IPS-18a (cell line): ENCODE measurements at regions not wholly inside any gene's neighbourhood (a gene's known extent, or its start where the extent isn't known, plus 50 kb on each side); places are given as distances from the start of the nearest gene placed in this dataset.

Experiments
- H3K27ac ChIP-seq: one replicate; pipeline ENCODE4 v1.5.1; 2013; ENCODE audit warnings: low read length
- H3K27me3 ChIP-seq: one replicate; pipeline ENCODE4 v1.6.1; 2013; ENCODE audit warnings: mild to moderate bottlenecking, low read length; ENCODE audit not compliant: control insufficient read depth, insufficient read depth
- H3K36me3 ChIP-seq: one replicate; pipeline ENCODE4 v1.6.1; 2013; ENCODE audit warnings: low read depth, low read length; ENCODE audit not compliant: control insufficient read depth
- H3K4me1 ChIP-seq: one replicate; pipeline ENCODE4 v1.6.1; 2013; ENCODE audit warnings: low read depth, low read length; ENCODE audit not compliant: control insufficient read depth
- H3K4me3 ChIP-seq: one replicate; pipeline ENCODE4 v1.5.1; 2013; ENCODE audit warnings: low read length
- H3K9ac ChIP-seq: one replicate; pipeline ENCODE4 v1.6.1; 2013; ENCODE audit warnings: mild to moderate bottlenecking, low read length, moderate library complexity
- H3K9me3 ChIP-seq: one replicate; pipeline ENCODE4 v1.6.1; 2013; ENCODE audit warnings: low read depth, low read length; ENCODE audit not compliant: control insufficient read depth

DNA sequence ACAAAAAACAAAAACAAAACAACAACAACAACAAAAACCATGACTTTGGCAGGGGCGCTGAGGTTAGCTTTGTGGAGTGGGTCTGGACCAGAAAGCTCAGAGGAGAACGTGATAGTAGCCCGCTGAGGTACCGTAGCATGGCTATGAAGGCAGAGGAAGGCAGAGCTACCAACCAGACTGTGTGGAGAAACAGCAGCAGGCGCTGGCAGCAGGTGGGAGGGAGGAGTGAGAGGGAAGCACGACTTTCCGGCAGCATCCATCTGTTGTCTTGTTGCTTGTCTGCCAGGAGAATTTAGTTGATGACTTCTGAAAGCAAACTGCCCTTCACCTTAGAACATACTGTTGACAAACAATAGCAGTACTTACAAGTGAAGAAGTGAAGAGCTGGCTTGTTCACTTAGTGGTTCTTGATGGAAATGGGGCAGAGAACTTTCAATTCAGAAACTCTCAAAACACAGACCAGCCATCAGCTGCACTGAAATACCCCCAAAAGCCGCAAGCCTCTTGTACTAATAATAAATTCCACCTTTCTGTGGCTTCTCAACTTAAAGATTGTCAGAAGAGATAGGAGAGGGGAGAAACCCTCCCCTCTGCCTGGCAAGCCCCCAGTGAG, 447.2 kb downstream of the SLITRK2 start:
- no peak overlapping the region for H3K27ac ChIP-seq
- no peak overlapping the region for H3K9ac ChIP-seq
- H3K36me3 ChIP-seq, result no peaks in the 10 kb centered on the region
- H3K4me1 ChIP-seq, result no peaks in the 10 kb centered on the region
- no peak overlapping the region for H3K4me3 ChIP-seq
- H3K9me3 ChIP-seq, result peaks cover 77% of the 10 kb centered on the region
- no peaks in the 10 kb centered on the region for H3K27me3 ChIP-seq

DNA sequence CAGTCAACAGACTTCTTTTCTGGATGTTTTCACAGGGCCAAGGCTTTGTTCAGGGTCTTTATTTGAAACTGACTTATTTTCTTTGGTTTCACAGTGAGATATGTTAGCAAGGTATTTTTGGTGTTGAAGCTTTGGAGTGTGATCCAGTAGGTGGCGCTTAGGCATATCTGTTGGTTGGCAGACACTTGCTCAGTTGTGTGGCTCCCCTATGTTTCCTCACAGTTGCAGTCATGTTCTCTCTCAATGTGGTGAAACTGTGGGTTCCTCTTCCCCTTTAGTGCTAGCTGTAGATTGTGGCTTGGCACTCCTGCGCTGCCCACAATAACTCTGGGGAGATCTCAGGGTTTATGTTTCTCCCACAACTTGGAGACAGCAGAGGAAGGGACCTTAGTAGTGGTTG, 460.8 kb downstream of the SLITRK2 start:
- no peak overlapping the region for H3K9ac ChIP-seq
- no peak overlapping the region for H3K4me3 ChIP-seq
- H3K27me3 ChIP-seq, result no peaks in the 10 kb centered on the region
- no peak overlapping the region for H3K27ac ChIP-seq
- no peaks in the 10 kb centered on the region for H3K4me1 ChIP-seq
- H3K36me3 ChIP-seq, result no peaks in the 10 kb centered on the region
- H3K9me3 ChIP-seq, result peaks cover 86% of the 10 kb centered on the region
